SK-N-SH treated with all-trans-retinoic acid at 6 μM for 48 hours (cell line): ENCODE measurements at regions not wholly inside any gene's neighbourhood (a gene's known extent, or its start where the extent isn't known, plus 50 kb on each side); places are given as distances from the start of the nearest gene placed in this dataset.

Source experiments
- ATAC-seq: fragments of 200-7000 bp; cut with Tn5 transposase; 3 replicates; pipeline ENCODE4 v1.9.1; 2020; ENCODE audit warnings: mild to moderate bottlenecking, moderate library complexity
- ARNTL ChIP-seq: fragments of 450-650 bp; formaldehyde crosslinking; IDR thresholded peaks from 2 replicates; pipeline ENCODE4 v1.5.0; 2020; ENCODE audit warnings: low read depth, mild to moderate bottlenecking, moderate library complexity, borderline replicate concordance
- BACH2 ChIP-seq: fragments of 250-450 bp; sonication (Bioruptor Pico); IDR thresholded peaks from 2 replicates; pipeline ENCODE4 v1.9.0; 2021; ENCODE audit warnings: mild to moderate bottlenecking, borderline replicate concordance
- CREB5 ChIP-seq: fragments of 250-450 bp; sonication (Bioruptor Pico); IDR thresholded peaks from 2 replicates; pipeline ENCODE4 v1.5.1; 2020; ENCODE audit warnings: low read depth, mild to moderate bottlenecking, moderate library complexity
- CSDC2 ChIP-seq: fragments of 250-450 bp; sonication (Bioruptor Pico); IDR thresholded peaks from 2 replicates; pipeline ENCODE4 v1.5.0; 2020; ENCODE audit warnings: mild to moderate bottlenecking, moderate library complexity
- CSRNP3 ChIP-seq: fragments of 250-450 bp; sonication (Bioruptor Pico); IDR thresholded peaks from 2 replicates; pipeline ENCODE4 v1.5.1; 2021; ENCODE audit warnings: mild to moderate bottlenecking, moderate library complexity
- ESRRG ChIP-seq: fragments of 250-450 bp; sonication (Bioruptor Pico); IDR thresholded peaks from 2 replicates; pipeline ENCODE4 v1.6.1; 2021; ENCODE audit warnings: mild to moderate bottlenecking
- GLIS3 ChIP-seq: fragments of 250-450 bp; sonication (Bioruptor Pico); IDR thresholded peaks from 2 replicates; pipeline ENCODE4 v1.5.0; 2020; ENCODE audit warnings: mild to moderate bottlenecking, moderate library complexity
- ISL1 ChIP-seq: fragments of 250-450 bp; sonication (Bioruptor Pico); IDR thresholded peaks from 2 replicates; pipeline ENCODE4 v2.1.2; 2022; ENCODE audit warnings: mild to moderate bottlenecking, moderate library complexity
- PATZ1 ChIP-seq: fragments of 250-450 bp; sonication (Bioruptor Pico); IDR thresholded peaks from 2 replicates; pipeline ENCODE4 v1.8.0; 2020; ENCODE audit warnings: mild to moderate bottlenecking, moderate library complexity, borderline replicate concordance
- POU6F1 ChIP-seq: fragments of 250-450 bp; sonication (Bioruptor Pico); IDR thresholded peaks from 2 replicates; pipeline ENCODE4 v1.8.0; 2021; ENCODE audit warnings: low read depth, mild to moderate bottlenecking, moderate library complexity, borderline replicate concordance
- PPARA ChIP-seq: fragments of 250-450 bp; sonication (Bioruptor Pico); IDR thresholded peaks from 2 replicates; pipeline ENCODE4 v1.5.0; 2020; ENCODE audit warnings: mild to moderate bottlenecking, borderline replicate concordance
- TCF4 ChIP-seq: fragments of 250-450 bp; sonication (Bioruptor Pico); IDR thresholded peaks from 2 replicates; pipeline ENCODE4 v1.8.0; 2021; ENCODE audit warnings: mild to moderate bottlenecking, moderate library complexity, borderline replicate concordance
- TSHZ2 ChIP-seq: fragments of 250-450 bp; sonication (Bioruptor Pico); IDR thresholded peaks from 2 replicates; pipeline ENCODE4 v1.5.0; 2020; ENCODE audit warnings: mild to moderate bottlenecking, moderate library complexity
- ZC3H10 ChIP-seq: fragments of 250-450 bp; sonication (Bioruptor Pico); IDR thresholded peaks from 2 replicates; pipeline ENCODE4 v1.5.1; 2021; ENCODE audit warnings: mild to moderate bottlenecking, moderate library complexity
- ZFP30 ChIP-seq: fragments of 450-650 bp; formaldehyde crosslinking; IDR thresholded peaks from 2 replicates; pipeline ENCODE4 v1.5.0; 2022; ENCODE audit warnings: mild to moderate bottlenecking, moderate library complexity
- ZNF565 ChIP-seq: fragments of 450-650 bp; formaldehyde crosslinking; conservative IDR thresholded peaks from 2 replicates; pipeline ENCODE4 v1.5.0; 2020; ENCODE audit warnings: low read depth, mild to moderate bottlenecking, moderate library complexity
- ZNF70 ChIP-seq: fragments of 450-650 bp; formaldehyde crosslinking; IDR thresholded peaks from 2 replicates; pipeline ENCODE4 v1.5.0; 2020; ENCODE audit warnings: mild to moderate bottlenecking, moderate library complexity
- ZNF8 ChIP-seq: fragments of 450-650 bp; formaldehyde crosslinking; IDR thresholded peaks from 2 replicates; pipeline ENCODE4 v1.5.0; 2020; ENCODE audit warnings: mild to moderate bottlenecking, moderate library complexity

- no peak for ATAC-seq
- TF ChIP-seq ZNF565 (CRISPR knock-in tag) (no peak), GLIS3 (CRISPR knock-in tag) (no peak), ZC3H10 (CRISPR knock-in tag) (no peak), ARNTL (no peak), CSRNP3 (CRISPR knock-in tag) (no peak), CREB5 (CRISPR knock-in tag) (no peak), TSHZ2 (CRISPR knock-in tag) (no peak), ISL1 (no peak), CSDC2 (no peak), ZNF8 (CRISPR knock-in tag) (no peak)
- TF ChIP-seq, all 23 proteins: peak for 0
Observed at GRCh38 chr5:119814655-119815054, 185.3 kb downstream of the FAM170A start.

GRCh38 chr5:119816055-119816454 is 186.7 kb downstream of the FAM170A start:
- ATAC-seq = no peak
- TF ChIP-seq ESRRG (CRISPR knock-in tag) = no peak
- TF ChIP-seq BACH2 (CRISPR knock-in tag) = no peak
- no peak for TF ChIP-seq ZNF70 (CRISPR knock-in tag)
- TF ChIP-seq TCF4 = no peak
- TF ChIP-seq ZNF565 (CRISPR knock-in tag) = no peak
- no peak for TF ChIP-seq TSHZ2 (CRISPR knock-in tag)
- TF ChIP-seq ZFP30 = no peak
- TF ChIP-seq POU6F1 (CRISPR knock-in tag) = no peak
- TF ChIP-seq PATZ1 (CRISPR knock-in tag) = no peak
- TF ChIP-seq PPARA (CRISPR knock-in tag) = no peak
- TF ChIP-seq CREB5 (CRISPR knock-in tag) = no peak
- TF ChIP-seq ZNF8 (CRISPR knock-in tag) = no peak
